Liver (tissue), 8 donors: ENCODE measurements at regions not wholly inside any gene's neighbourhood (a gene's known extent, or its start where the extent isn't known, plus 50 kb on each side); places are given as distances from the start of the nearest gene placed in this dataset.

Experiments used
- DNase-seq: peaks from one replicate; pipeline ENCODE4 v3.0.0-alpha.2; 2017; ENCODE audit warnings: low spot score
- H3K27ac ChIP-seq, 2 donors: one replicate each; pipeline ENCODE4 v1.7.0; 2013; ENCODE audit warnings: inconsistent platforms in 2 of 2, low read length in 2 of 2, control low read depth in 1 of 2, low read depth in 1 of 2, mild to moderate bottlenecking in 1 of 2
- H3K27me3 ChIP-seq, 4 donors: one replicate each; pipeline versions ENCODE4 v1.6.1 to v1.7.0; 2013; ENCODE audit warnings: low read length in 3 of 4, inconsistent platforms in 1 of 4, mild to moderate bottlenecking in 1 of 4, moderate library complexity in 1 of 4; ENCODE audit not compliant: control insufficient read depth in 4 of 4, insufficient read depth in 4 of 4
- H3K36me3 ChIP-seq, 4 donors: one replicate each; pipeline versions ENCODE4 v1.6.1 to v1.7.0; 2013; ENCODE audit warnings: low read length in 3 of 4, mild to moderate bottlenecking in 3 of 4, low read depth in 1 of 4, moderate library complexity in 1 of 4; ENCODE audit not compliant: control insufficient read depth in 4 of 4, insufficient read depth in 3 of 4
- H3K4me1 ChIP-seq, 4 donors: one replicate each; pipeline versions ENCODE4 v1.6.1 to v1.7.0; 2013; ENCODE audit warnings: low read length in 3 of 4, mild to moderate bottlenecking in 3 of 4, moderate library complexity in 1 of 4; ENCODE audit not compliant: control insufficient read depth in 4 of 4, insufficient read depth in 4 of 4
- H3K4me3 ChIP-seq, 3 donors: one replicate each; pipeline versions ENCODE4 v1.6.1 to v1.7.0; 2013; ENCODE audit warnings: low read length in 3 of 3, control low read depth in 1 of 3, low read depth in 1 of 3, mild to moderate bottlenecking in 1 of 3
- H3K9ac ChIP-seq, 2 donors: one replicate each; pipeline ENCODE4 v1.7.0; 2013; ENCODE audit warnings: low read length in 2 of 2, mild to moderate bottlenecking in 2 of 2, moderate library complexity in 2 of 2, control low read depth in 1 of 2, low read depth in 1 of 2
- H3K9me3 ChIP-seq, 4 donors: one replicate each; pipeline versions ENCODE4 v1.6.1 to v1.7.0; 2013; ENCODE audit warnings: low read length in 3 of 4; ENCODE audit not compliant: control insufficient read depth in 4 of 4
- ATF3 ChIP-seq: IDR thresholded peaks from 2 replicates; pipeline ENCODE4 v1.6.1; 2016; ENCODE audit warnings: antibody characterized with exemption
- CTCF ChIP-seq: fragments of 150-350 bp; IDR thresholded peaks from 2 replicates; pipeline ENCODE4 v1.5.1; 2017; ENCODE audit warnings: improper control_type of control experiment, low read depth, low read length; ENCODE audit not compliant: missing input control
- EGR1 ChIP-seq, 2 donors: IDR thresholded peaks; 2 replicates each; pipeline ENCODE4 v1.6.1; 2016 to 2018; ENCODE audit warnings: antibody characterized with exemption in 2 of 2, low read depth in 2 of 2
- FOXA1 ChIP-seq: IDR thresholded peaks from 2 replicates; pipeline ENCODE4 v1.6.1; 2016; ENCODE audit warnings: antibody characterized with exemption
- FOXA2 ChIP-seq: IDR thresholded peaks from 2 replicates; pipeline ENCODE4 v1.6.1; 2016; ENCODE audit warnings: antibody characterized with exemption
- GABPA ChIP-seq, 2 donors: IDR thresholded peaks in 1 of 2; conservative IDR thresholded peaks in 1 of 2; 2 replicates each; pipeline ENCODE4 v1.6.1; 2016; ENCODE audit warnings: antibody characterized with exemption in 2 of 2, mild to moderate bottlenecking in 1 of 2, moderate library complexity in 1 of 2
- HNF4A ChIP-seq, 2 donors: conservative IDR thresholded peaks; 2 replicates each; pipeline ENCODE4 v1.6.1; 2016; ENCODE audit warnings: antibody characterized with exemption in 2 of 2, mild to moderate bottlenecking in 2 of 2
- HNF4G ChIP-seq: IDR thresholded peaks from 2 replicates; pipeline ENCODE4 v1.6.1; 2016; ENCODE audit warnings: antibody characterized with exemption
- JUND ChIP-seq, 2 donors: IDR thresholded peaks; 2 replicates each; pipeline ENCODE4 v1.6.1; 2016; ENCODE audit warnings: antibody characterized with exemption in 2 of 2
- MAX ChIP-seq: IDR thresholded peaks from 2 replicates; pipeline ENCODE4 v1.6.1; 2016; ENCODE audit warnings: antibody characterized with exemption
- NR2F2 ChIP-seq: IDR thresholded peaks from 2 replicates; pipeline ENCODE4 v1.6.1; 2016; ENCODE audit warnings: antibody characterized with exemption
- RAD21 ChIP-seq, 2 donors: IDR thresholded peaks; 2 replicates each; pipeline ENCODE4 v1.6.1; 2016; ENCODE audit warnings: antibody characterized with exemption in 2 of 2, mild to moderate bottlenecking in 2 of 2
- REST ChIP-seq: IDR thresholded peaks from 2 replicates; pipeline ENCODE4 v1.6.1; 2016; ENCODE audit warnings: antibody characterized with exemption, mild to moderate bottlenecking
- RXRA ChIP-seq, 2 donors: IDR thresholded peaks; 2 replicates each; pipeline ENCODE4 v1.6.1; 2017 to 2018; ENCODE audit warnings: antibody characterized with exemption in 2 of 2, mild to moderate bottlenecking in 1 of 2
- SP1 ChIP-seq: IDR thresholded peaks from 2 replicates; pipeline ENCODE4 v1.6.1; 2018; ENCODE audit warnings: antibody characterized with exemption, mild to moderate bottlenecking
- TAF1 ChIP-seq: conservative IDR thresholded peaks from 2 replicates; pipeline ENCODE4 v1.6.1; 2016; ENCODE audit warnings: antibody characterized with exemption, mild to moderate bottlenecking
- YY1 ChIP-seq: IDR thresholded peaks from 2 replicates; pipeline ENCODE4 v1.6.1; 2016; ENCODE audit warnings: antibody characterized with exemption, mild to moderate bottlenecking
- ZBTB33 ChIP-seq: IDR thresholded peaks from 2 replicates; pipeline ENCODE4 v1.6.1; 2016; ENCODE audit warnings: antibody characterized with exemption
- WGBS: extraction: QIAGEN DNeasy Blood & Tissue Kit; methylation state at CpG from one replicate; pipeline ENCODE4 v1.1.7; 2013; 5-methylcytosine and 5-hydroxymethylcytosine counted together
- donor health status: healthy.
- donor health status: healthy.
- donor health status: healthy.
- donor health status: healthy.
- donor health status: healthy.

- no peak overlapping the region for H3K9ac ChIP-seq
- H3K4me3 ChIP-seq, result no peak overlapping the region
- no peaks in the 10 kb centered on the region for H3K36me3 ChIP-seq
- H3K27me3 ChIP-seq, result no peaks in the 10 kb centered on the region
- no peak overlapping the region for H3K27ac ChIP-seq
- DNase-seq, result no peak
- H3K9me3 ChIP-seq, result no peaks in the 10 kb centered on the region
- TF ChIP-seq RXRA (IDR thresholded peaks at IDR 0.05) (no peak), HNF4A (conservative IDR thresholded peaks at IDR 0.05) (peak; percentile 14 to 58)
- H3K4me1 ChIP-seq, result peaks cover 2 to 8% (median 8%) of the 10 kb centered on the region in 4 donors
These were observed 194.7 kb downstream of the NHLRC3 start for GRCh38 chr13:39232999-39233398.

- DNase-seq, result no peak
- Histone ChIP-seq H3K4me3 (no peak overlapping the region), H3K9ac (no peak overlapping the region), H3K9me3 (no peaks in the 10 kb centered on the region), H3K4me1 (peaks cover 2 to 8% (median 8%) of the 10 kb centered on the region in 4 donors), H3K27ac (no peak overlapping the region), H3K27me3 (no peaks in the 10 kb centered on the region), H3K36me3 (no peaks in the 10 kb centered on the region)
- no peak for TF ChIP-seq SP1
- TF ChIP-seq NR2F2, result no peak
- no peak for TF ChIP-seq TAF1
- no peak for TF ChIP-seq RXRA (IDR thresholded peaks at IDR 0.05)
- TF ChIP-seq FOXA1, result no peak
- no peak for TF ChIP-seq RAD21 (IDR thresholded peaks at IDR 0.05)
- no peak for TF ChIP-seq ZBTB33
- no peak for TF ChIP-seq ATF3
- TF ChIP-seq EGR1 (IDR thresholded peaks at IDR 0.05; ENCODE audit: low read depth in 2 of 2), result no peak
- TF ChIP-seq MAX, result no peak
- no peak for TF ChIP-seq REST
- TF ChIP-seq FOXA2, result no peak
- TF ChIP-seq JUND (IDR thresholded peaks at IDR 0.05), result no peak
- TF ChIP-seq YY1, result no peak
- TF ChIP-seq GABPA (IDR thresholded peaks at IDR 0.05 in 1 of 2, conservative IDR thresholded peaks at IDR 0.05 in 1 of 2), result no peak
- no peak for TF ChIP-seq HNF4G
- TF ChIP-seq HNF4A (conservative IDR thresholded peaks at IDR 0.05), result no peak
- no peak for TF ChIP-seq CTCF
- WGBS, result 77% methylated on average over 3 of the region's 3 CpGs
These were observed 195.3 kb downstream of the NHLRC3 start for GRCh38 chr13:39233519-39233918.
